ENCODE measurements at regions not wholly inside any gene's neighbourhood (a gene's known extent, or its start where the extent isn't known, plus 50 kb on each side); places are given as distances from the start of the nearest gene placed in this dataset.
A peak's percentile ranks its signal among the peaks of the same experiment; 100 is the strongest.

DNA sequence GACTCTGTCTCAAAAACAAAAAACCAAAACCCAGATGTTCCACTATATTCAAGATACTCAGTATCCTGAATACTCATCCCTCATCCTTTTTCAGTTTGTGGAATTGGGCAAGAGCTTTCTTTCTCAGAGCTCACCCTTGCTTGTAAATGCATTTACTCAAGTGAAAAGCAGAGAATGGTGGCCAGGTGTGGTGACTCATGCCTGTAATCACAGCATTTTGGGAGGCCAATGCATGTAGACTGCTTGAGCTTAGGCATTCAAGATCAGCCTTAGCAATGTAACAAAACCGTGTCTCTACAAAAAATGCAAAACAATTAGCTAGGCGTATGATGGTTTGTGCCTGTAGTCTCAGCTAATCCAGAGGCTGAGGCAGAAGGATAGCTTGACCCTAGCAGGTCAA, 553.2 kb upstream of the AMELY start:
- peak; percentile 36 for DNase-seq

- DNase-seq: peak; percentile 50
Measured at GRCh38 chrY:7463711-7464110, 552.2 kb upstream of the AMELY start.

GRCh38 chrY:7463196-7463595, 551.6 kb upstream of the AMELY start:
- peak; percentile 71 for DNase-seq

GRCh38 chrY:7462657-7463056, 551.1 kb upstream of the AMELY start:
- peak; percentile 83 for DNase-seq

DNA sequence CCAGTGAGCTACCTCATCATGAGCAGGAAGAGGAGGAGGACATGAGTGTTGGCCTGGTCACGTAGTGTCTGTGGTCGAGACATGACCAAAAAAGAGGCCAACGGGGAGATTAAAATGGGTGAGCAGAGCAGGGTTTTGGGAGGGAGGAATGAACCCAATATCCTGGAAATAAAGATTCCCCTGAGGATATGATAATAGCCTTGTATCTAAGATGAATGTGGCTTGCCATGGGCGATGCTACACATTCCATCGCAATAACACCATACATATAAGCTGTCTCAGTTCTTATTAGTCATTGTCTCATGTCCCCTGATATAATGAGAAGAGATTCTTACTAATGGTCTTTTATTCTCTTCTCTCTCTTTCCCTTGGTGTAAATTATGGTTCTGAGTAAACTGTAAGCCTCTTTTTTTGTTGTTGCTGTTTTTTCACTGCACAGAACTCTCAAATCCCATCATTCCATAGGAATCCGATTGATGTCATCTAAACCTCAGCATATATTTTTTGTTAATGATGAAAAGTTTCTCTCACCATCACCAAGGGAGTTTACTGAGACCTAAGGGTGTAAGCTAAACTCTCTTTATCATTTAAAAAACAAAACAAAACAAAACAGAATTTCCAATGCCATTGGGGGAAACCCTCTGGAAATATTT, 550.4 kb upstream of the AMELY start:
- peak; percentile 98 for DNase-seq

DNA sequence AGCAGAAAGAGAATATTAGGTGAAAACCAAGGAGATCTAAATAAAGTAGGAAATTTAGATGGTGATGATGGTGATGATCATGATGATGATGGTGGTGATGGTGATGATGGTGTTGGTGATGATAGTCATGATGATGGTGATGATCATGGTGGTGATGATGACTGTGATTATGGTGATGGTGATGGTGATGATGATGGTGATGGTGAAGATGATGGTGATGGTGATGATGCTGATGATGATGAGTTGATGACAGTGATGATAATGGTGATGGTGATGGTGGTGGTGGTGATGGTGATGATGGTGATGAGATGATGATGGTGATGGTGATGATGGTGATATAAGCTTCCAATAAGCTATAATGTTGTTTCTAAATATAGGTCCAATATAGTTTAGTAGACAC, 548.2 kb upstream of the AMELY start:
- DNase-seq: no peak

DNA sequence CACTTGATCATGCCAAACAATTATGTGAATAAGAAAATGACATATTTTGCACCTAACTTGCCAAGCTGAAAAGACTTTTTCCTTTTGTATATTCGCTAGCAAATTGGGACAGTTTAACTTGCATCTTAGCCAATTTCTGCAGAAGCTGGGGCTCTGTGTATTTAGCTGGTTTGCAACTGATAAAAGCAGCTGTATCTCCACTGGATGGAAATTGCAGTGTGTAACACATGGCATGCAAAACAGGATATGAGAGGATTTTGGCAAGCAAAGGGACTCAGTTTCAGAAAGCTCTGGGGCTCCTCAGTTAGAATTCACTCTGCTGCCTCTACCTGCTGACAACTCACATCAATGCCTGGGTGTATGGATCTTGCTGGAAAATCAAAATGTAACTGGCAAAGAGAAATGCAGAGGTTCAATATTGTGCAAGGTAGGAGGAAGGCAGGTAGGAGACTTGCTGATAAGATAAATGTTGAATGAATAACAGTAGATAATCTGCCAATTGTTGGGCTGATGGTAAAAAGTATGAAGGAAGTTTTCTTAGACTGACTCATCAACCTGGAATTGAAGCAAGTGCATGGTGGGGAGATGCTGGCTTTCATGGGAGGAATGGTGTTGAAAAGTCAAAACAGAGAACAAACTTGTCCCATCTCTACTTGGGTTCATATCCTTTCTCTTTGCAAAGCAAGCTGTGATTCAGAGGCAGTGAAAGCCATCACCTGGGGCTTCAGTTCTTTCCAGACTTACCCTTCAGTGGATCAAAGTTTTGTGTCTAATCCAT, 546.9 kb upstream of the AMELY start:
- peak; percentile 74 for DNase-seq

- peak; percentile 85 for DNase-seq
Measured at GRCh38 chrY:7457286-7458015, 545.9 kb upstream of the AMELY start.

DNA sequence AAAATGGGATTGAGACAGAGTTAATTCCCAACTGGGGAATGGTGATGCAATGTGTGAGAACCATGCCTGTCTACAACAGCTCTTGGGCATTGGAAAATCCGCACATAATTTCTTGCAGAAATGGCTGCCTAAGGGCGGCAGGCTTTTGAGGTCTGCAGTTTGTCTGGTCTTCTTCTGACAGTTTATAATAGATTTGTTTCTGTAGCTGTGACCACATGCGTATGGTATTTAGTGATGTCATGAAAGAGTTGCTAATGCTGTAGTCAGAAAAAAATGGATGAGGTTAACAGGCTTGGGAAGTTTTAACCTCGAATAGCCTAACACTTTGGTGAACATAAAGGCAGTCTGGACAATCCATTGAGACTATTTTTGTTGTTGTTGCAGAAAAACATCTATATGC, 544.1 kb upstream of the AMELY start:
- peak; percentile 91 for DNase-seq

GRCh38 chrY:7453336-7453735, 541.8 kb upstream of the AMELY start:
- peak; percentile 71 for DNase-seq

- DNase-seq: no peak
Measured at GRCh38 chrY:7452246-7452645, 540.7 kb upstream of the AMELY start.

DNA sequence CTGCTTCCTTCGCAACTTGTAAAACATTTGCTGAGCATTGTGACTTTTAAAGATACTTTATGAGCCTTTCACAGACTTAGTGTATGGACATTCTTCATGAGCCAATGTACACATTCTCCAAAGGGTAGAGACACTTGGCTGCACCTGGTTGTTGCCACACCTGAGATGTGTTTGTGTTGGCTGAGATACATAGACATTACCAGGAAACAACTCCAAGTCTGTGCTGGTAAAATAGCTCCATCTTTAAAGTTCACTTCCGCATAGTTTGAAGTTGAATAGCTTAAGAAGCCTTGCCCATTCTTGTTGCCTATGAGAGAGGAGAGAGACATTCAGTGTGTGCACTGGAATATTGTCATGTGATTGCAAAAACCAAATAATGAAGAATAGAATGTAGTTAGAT, 538.3 kb upstream of the AMELY start:
- no peak for DNase-seq

- DNase-seq: no peak
Measured at GRCh38 chrY:7448687-7449086, 537.1 kb upstream of the AMELY start.

DNA sequence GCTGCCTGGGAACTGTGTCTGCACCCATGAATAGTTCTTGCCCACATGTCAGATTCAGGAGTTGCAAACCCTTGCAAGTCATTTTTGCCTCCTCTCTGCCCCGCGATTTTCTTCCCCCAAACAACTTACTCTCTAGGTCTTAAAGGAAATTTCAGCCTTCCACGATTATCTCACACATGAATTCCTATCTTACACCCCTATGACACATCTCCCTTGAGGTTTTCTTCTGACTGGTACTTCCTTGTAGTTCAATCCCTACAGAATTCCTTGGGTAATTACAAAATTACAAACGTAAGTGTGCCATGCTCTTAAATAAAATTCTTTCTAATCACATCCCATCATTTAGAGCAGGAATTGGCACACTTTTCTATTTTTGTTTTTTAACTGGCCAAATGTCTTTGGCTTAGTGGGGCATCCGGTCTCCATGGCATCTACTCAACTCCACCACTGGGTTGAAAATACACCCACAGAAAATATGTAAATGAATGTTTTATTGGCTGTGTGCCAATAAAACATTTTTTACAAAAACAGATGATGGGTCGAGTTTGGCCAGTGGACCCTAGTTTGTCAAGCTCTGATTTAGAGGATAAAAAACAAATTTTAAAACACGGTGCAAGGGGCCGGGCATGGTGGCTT, 536.4 kb upstream of the AMELY start:
- DNase-seq: peak; percentile 85

DNA sequence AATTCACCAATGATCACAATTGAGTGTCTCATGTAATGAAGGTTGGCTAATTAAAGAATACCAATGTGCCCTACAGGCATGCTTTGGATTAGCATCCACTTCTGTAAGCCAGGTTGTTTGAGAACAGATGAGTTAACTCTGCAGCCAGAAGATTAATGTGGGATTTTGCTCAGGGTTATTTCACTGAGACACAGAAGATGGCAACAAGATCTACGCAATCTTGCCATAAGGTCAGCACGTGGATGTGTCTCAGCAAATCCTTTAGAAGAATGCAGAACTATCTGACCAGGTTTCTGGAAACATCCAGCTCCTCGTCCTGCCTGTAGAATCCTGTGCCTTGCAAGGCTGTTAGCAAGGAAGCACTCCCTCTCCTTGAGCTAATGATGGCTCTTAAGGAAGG, 532.6 kb upstream of the AMELY start:
- DNase-seq: no peak

GRCh38 chrY:7440796-7441530, 529.4 kb upstream of the AMELY start:
- DNase-seq: no peak

GRCh38 chrY:7437086-7437485, 525.5 kb upstream of the AMELY start:
- no peak for DNase-seq

GRCh38 chrY:7433817-7434809, 522.6 kb upstream of the AMELY start:
- DNase-seq: peak; percentile 80

DNA sequence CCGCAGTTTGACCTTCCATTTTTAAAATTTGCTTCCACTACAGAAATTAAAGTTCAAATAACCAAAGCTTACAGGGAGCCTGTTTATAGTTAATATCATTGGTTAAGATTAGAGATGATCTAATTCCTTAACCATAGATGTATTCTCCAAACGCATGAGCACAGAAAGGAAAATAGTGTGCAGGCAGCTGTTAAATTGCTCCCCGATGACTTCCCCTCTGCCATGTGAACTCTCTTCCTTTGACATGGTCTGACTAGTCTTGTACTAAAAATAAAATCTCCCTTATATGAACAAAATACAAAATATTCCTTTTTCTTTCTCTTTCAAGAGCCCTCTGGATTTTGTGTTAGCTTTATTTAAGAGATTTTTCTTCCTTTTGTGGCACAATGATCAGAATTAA, 507.6 kb upstream of the AMELY start:
- DNase-seq: peak; percentile 28

DNA sequence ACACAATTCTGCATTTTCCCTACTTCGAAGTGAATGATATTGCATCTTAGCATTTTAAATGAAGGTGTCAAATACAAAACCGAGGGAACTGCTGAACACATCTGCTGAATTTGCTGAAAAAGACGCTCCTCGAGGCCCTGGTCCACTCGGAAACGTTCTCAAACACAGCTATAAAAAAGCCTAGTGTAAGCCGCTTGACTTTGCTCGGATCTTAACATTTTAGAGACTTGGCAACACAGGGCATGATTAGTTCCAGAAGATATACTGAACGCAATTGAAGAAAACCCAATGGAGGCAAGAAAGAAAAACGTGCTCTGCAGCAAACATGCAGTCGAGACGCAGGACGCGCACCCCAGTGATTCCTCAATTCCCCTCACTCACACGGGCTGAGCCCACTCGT, 506.4 kb upstream of the AMELY start:
- DNase-seq: no peak

DNA sequence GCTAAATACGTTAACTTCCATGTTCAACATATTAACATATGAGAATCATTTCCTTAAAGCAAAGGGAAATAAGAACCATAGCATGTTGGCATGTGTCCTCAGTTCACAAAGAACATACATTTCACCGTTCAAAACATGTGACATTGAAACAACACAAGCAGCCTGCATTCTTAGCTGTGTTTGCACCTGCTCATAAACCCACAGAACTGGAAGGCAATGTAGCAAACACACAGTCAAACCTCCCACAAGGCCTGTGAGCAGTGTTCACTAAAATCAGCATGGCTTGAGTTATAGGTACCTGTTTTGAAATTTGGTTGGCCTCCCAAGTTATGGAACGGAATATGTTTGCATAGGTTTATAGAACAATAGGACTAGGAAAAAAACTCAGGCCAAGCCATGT, 504.9 kb upstream of the AMELY start:
- DNase-seq: no peak
